ENCODE measurements at regions not wholly inside any gene's neighbourhood (a gene's known extent, or its start where the extent isn't known, plus 50 kb on each side); places are given as distances from the start of the nearest gene placed in this dataset.

GRCh38 chr20:40422656-40423055 is 266.4 kb downstream of the MAFB start:
- intact Hi-C loops (cut with DNase I, micrococcal nuclease): no loop called here
- DNase-seq (no peak), ATAC-seq (no peak)
- Histone ChIP-seq H3K4me1 (ENCODE audit: low read depth) (no peaks in the 10 kb centered on the region), H3K36me3 (ENCODE audit: low read depth) (no peaks in the 10 kb centered on the region), H3K4me3 (no peak overlapping the region), H3K9me3 (no peaks in the 10 kb centered on the region)
- no peak for TF ChIP-seq CTCF (IDR thresholded peaks at IDR 0.05)

GRCh38 chr20:40416274-40416673 is 272.8 kb downstream of the MAFB start:
- intact Hi-C loops (cut with DNase I, micrococcal nuclease): no loop called here
- Histone ChIP-seq H3K4me3 (no peak overlapping the region), H3K36me3 (ENCODE audit: low read depth) (no peaks in the 10 kb centered on the region), H3K4me1 (ENCODE audit: low read depth) (peaks cover 16% of the 10 kb centered on the region), H3K9me3 (no peaks in the 10 kb centered on the region)
- ATAC-seq (peak; percentile 54), DNase-seq (peak in 2 of 3 donors; percentile 28 to 44)
- TF ChIP-seq CTCF (IDR thresholded peaks at IDR 0.05): no peak

- no peak for TF ChIP-seq CTCF (IDR thresholded peaks at IDR 0.05)
- intact Hi-C loops (cut with DNase I, micrococcal nuclease): no loop called here
- no peaks in the 10 kb centered on the region for H3K9me3 ChIP-seq
- no peaks in the 10 kb centered on the region for H3K36me3 ChIP-seq (ENCODE audit: low read depth)
- ATAC-seq (peak; percentile 95), DNase-seq (peak in 2 of 3 donors; percentile 40 to 89)
- H3K4me1 ChIP-seq (ENCODE audit: low read depth): peaks cover 16% of the 10 kb centered on the region
- no peak overlapping the region for H3K4me3 ChIP-seq
These were observed 274.0 kb downstream of the MAFB start for GRCh38 chr20:40414843-40415615.

GRCh38 chr20:40410028-40410427 is 279.0 kb downstream of the MAFB start:
- intact Hi-C loops (cut with DNase I, micrococcal nuclease): no loop called here
- Histone ChIP-seq H3K4me3 (no peak overlapping the region), H3K4me1 (ENCODE audit: low read depth) (peaks cover 5% of the 10 kb centered on the region), H3K36me3 (ENCODE audit: low read depth) (no peaks in the 10 kb centered on the region), H3K9me3 (no peaks in the 10 kb centered on the region)
- DNase-seq: no peak
- ATAC-seq: no peak
- no peak for TF ChIP-seq CTCF (IDR thresholded peaks at IDR 0.05)

- TF ChIP-seq CTCF (IDR thresholded peaks at IDR 0.05): no peak
- DNase-seq (no peak), ATAC-seq (no peak)
- Histone ChIP-seq H3K4me3 (no peak overlapping the region), H3K4me1 (ENCODE audit: low read depth) (peaks cover 3% of the 10 kb centered on the region), H3K36me3 (ENCODE audit: low read depth) (no peaks in the 10 kb centered on the region), H3K9me3 (no peaks in the 10 kb centered on the region)
- intact Hi-C loops (cut with DNase I, micrococcal nuclease): no loop called here
These were observed 291.6 kb downstream of the MAFB start for GRCh38 chr20:40397467-40397866.
